ENCODE measurements at regions not wholly inside any gene's neighbourhood (a gene's known extent, or its start where the extent isn't known, plus 50 kb on each side); places are given as distances from the start of the nearest gene placed in this dataset.

- TF ChIP-seq, protein P1, sequence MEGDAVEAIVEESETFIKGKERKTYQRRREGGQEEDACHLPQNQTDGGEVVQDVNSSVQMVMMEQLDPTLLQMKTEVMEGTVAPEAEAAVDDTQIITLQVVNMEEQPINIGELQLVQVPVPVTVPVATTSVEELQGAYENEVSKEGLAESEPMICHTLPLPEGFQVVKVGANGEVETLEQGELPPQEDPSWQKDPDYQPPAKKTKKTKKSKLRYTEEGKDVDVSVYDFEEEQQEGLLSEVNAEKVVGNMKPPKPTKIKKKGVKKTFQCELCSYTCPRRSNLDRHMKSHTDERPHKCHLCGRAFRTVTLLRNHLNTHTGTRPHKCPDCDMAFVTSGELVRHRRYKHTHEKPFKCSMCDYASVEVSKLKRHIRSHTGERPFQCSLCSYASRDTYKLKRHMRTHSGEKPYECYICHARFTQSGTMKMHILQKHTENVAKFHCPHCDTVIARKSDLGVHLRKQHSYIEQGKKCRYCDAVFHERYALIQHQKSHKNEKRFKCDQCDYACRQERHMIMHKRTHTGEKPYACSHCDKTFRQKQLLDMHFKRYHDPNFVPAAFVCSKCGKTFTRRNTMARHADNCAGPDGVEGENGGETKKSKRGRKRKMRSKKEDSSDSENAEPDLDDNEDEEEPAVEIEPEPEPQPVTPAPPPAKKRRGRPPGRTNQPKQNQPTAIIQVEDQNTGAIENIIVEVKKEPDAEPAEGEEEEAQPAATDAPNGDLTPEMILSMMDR (IDR thresholded peaks at IDR 0.05; ENCODE audit: poor library complexity), result no peak
- TF ChIP-seq EZH2phosphoT487 (IDR thresholded peaks at IDR 0.05; ENCODE audit: low read depth, severe bottlenecking, unreplicated experiment), result no peak
These were observed 231.3 kb downstream of the ATPSCKMT start for GRCh38 chr5:10018201-10019069.

Data from hepatocyte (in vitro differentiated cells).